ENCODE measurements at regions not wholly inside any gene's neighbourhood (a gene's known extent, or its start where the extent isn't known, plus 50 kb on each side); places are given as distances from the start of the nearest gene placed in this dataset.

DNA sequence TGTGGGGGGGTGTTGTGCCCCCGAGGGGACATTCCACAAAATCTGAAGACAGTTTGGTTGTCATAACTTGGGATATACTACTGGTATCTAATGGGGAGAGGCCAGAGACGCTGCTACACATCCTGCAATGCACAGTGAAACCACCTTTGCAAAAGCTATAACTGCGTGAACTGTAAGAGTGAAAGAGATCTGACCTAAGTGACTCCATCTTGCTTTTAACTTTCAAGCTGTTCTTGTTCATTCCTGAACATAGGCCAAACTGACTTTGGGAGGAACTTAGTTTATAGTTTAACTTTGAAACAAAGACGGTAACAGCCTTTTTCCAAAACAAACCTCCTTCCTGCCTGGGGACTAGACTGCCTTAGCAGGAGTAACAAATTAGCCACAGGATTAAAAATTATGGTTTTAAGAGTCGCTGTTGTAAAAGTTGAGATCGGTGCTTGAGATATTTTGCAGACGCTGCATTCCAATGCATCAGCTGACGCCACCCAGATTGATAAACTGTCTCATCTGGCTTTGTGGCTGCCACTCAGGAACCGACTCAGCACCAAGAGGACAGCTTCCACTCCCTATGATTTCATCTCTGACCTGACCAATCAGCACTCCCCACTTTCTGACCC, 70.9 kb downstream of the ATXN3L start (continued):
- TF ChIP-seq JAZF1 (CRISPR knock-in tag; IDR thresholded peaks at IDR 0.05) (no peak), SMAD4 (CRISPR knock-in tag; IDR thresholded peaks at IDR 0.05) (no peak)
- TF ChIP-seq, protein P1, sequence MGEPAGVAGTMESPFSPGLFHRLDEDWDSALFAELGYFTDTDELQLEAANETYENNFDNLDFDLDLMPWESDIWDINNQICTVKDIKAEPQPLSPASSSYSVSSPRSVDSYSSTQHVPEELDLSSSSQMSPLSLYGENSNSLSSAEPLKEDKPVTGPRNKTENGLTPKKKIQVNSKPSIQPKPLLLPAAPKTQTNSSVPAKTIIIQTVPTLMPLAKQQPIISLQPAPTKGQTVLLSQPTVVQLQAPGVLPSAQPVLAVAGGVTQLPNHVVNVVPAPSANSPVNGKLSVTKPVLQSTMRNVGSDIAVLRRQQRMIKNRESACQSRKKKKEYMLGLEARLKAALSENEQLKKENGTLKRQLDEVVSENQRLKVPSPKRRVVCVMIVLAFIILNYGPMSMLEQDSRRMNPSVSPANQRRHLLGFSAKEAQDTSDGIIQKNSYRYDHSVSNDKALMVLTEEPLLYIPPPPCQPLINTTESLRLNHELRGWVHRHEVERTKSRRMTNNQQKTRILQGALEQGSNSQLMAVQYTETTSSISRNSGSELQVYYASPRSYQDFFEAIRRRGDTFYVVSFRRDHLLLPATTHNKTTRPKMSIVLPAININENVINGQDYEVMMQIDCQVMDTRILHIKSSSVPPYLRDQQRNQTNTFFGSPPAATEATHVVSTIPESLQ (CRISPR knock-in tag; IDR thresholded peaks at IDR 0.05): no peak
- TF ChIP-seq, protein P2, sequence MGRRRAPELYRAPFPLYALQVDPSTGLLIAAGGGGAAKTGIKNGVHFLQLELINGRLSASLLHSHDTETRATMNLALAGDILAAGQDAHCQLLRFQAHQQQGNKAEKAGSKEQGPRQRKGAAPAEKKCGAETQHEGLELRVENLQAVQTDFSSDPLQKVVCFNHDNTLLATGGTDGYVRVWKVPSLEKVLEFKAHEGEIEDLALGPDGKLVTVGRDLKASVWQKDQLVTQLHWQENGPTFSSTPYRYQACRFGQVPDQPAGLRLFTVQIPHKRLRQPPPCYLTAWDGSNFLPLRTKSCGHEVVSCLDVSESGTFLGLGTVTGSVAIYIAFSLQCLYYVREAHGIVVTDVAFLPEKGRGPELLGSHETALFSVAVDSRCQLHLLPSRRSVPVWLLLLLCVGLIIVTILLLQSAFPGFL (CRISPR knock-in tag; IDR thresholded peaks at IDR 0.05; ENCODE audit: borderline replicate concordance): no peak
- TF ChIP-seq, protein P3, sequence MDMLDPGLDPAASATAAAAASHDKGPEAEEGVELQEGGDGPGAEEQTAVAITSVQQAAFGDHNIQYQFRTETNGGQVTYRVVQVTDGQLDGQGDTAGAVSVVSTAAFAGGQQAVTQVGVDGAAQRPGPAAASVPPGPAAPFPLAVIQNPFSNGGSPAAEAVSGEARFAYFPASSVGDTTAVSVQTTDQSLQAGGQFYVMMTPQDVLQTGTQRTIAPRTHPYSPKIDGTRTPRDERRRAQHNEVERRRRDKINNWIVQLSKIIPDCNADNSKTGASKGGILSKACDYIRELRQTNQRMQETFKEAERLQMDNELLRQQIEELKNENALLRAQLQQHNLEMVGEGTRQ (CRISPR knock-in tag; IDR thresholded peaks at IDR 0.05): no peak
- TF ChIP-seq, protein P4, sequence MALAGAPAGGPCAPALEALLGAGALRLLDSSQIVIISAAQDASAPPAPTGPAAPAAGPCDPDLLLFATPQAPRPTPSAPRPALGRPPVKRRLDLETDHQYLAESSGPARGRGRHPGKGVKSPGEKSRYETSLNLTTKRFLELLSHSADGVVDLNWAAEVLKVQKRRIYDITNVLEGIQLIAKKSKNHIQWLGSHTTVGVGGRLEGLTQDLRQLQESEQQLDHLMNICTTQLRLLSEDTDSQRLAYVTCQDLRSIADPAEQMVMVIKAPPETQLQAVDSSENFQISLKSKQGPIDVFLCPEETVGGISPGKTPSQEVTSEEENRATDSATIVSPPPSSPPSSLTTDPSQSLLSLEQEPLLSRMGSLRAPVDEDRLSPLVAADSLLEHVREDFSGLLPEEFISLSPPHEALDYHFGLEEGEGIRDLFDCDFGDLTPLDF (CRISPR knock-in tag; IDR thresholded peaks at IDR 0.05): no peak

DNA sequence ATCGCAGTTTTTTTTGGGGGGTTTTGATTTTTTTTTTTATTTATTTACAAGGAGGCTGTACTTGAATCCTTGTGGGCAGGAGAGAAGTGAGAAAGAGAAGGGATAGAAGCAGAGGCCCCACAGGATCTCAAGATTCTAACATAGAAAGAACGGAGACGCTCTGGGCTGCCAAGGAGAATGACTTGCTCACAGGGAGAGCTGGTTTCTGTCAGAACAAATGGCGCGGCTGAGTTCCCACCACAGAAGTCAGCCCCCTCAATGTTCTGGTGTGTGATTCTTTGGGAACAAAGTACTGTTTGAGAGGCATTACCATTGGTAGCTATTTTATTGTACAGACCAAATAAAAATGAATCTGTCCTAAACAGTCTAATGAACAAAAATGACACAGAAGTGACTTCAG, 80.6 kb downstream of the ATXN3L start:
- DNase-seq (ENCODE audit: low spot score): no peak
- Mint-ChIP-seq H3K27ac (no peak overlapping the region), H3K9me3 (no peaks in the 10 kb centered on the region), H3K4me3 (no peak overlapping the region), H3K27me3 (ENCODE audit: low read depth) (no peaks in the 10 kb centered on the region), H3K4me1 (peaks cover 18% of the 10 kb centered on the region), H3K36me3 (no peaks in the 10 kb centered on the region)
- CTCF ChIA-PET: no interaction called here
- ATAC-seq: no peak
- POLR2A ChIA-PET: no interaction called here
- TF ChIP-seq NR2C2 (CRISPR knock-in tag; IDR thresholded peaks at IDR 0.05) (no peak), SMAD4 (CRISPR knock-in tag; IDR thresholded peaks at IDR 0.05) (no peak), CREM (CRISPR knock-in tag; IDR thresholded peaks at IDR 0.05) (no peak), SOX15 (CRISPR knock-in tag; IDR thresholded peaks at IDR 0.05) (no peak), TP53 (CRISPR knock-in tag; IDR thresholded peaks at IDR 0.05) (no peak), JAZF1 (CRISPR knock-in tag; IDR thresholded peaks at IDR 0.05) (no peak), KAT7 (CRISPR knock-in tag; IDR thresholded peaks at IDR 0.05; ENCODE audit: borderline replicate concordance) (no peak), ATF1 (CRISPR knock-in tag; IDR thresholded peaks at IDR 0.05) (no peak), ZNF232 (CRISPR knock-in tag; IDR thresholded peaks at IDR 0.05) (no peak), ZNF396 (CRISPR knock-in tag; IDR thresholded peaks at IDR 0.05; ENCODE audit: borderline replicate concordance) (no peak), ETV6 (CRISPR knock-in tag; IDR thresholded peaks at IDR 0.05) (no peak)
- TF ChIP-seq, protein P5, sequence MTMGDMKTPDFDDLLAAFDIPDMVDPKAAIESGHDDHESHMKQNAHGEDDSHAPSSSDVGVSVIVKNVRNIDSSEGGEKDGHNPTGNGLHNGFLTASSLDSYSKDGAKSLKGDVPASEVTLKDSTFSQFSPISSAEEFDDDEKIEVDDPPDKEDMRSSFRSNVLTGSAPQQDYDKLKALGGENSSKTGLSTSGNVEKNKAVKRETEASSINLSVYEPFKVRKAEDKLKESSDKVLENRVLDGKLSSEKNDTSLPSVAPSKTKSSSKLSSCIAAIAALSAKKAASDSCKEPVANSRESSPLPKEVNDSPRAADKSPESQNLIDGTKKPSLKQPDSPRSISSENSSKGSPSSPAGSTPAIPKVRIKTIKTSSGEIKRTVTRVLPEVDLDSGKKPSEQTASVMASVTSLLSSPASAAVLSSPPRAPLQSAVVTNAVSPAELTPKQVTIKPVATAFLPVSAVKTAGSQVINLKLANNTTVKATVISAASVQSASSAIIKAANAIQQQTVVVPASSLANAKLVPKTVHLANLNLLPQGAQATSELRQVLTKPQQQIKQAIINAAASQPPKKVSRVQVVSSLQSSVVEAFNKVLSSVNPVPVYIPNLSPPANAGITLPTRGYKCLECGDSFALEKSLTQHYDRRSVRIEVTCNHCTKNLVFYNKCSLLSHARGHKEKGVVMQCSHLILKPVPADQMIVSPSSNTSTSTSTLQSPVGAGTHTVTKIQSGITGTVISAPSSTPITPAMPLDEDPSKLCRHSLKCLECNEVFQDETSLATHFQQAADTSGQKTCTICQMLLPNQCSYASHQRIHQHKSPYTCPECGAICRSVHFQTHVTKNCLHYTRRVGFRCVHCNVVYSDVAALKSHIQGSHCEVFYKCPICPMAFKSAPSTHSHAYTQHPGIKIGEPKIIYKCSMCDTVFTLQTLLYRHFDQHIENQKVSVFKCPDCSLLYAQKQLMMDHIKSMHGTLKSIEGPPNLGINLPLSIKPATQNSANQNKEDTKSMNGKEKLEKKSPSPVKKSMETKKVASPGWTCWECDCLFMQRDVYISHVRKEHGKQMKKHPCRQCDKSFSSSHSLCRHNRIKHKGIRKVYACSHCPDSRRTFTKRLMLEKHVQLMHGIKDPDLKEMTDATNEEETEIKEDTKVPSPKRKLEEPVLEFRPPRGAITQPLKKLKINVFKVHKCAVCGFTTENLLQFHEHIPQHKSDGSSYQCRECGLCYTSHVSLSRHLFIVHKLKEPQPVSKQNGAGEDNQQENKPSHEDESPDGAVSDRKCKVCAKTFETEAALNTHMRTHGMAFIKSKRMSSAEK (CRISPR knock-in tag; IDR thresholded peaks at IDR 0.05; ENCODE audit: borderline replicate concordance): no peak
- TF ChIP-seq, protein P6, sequence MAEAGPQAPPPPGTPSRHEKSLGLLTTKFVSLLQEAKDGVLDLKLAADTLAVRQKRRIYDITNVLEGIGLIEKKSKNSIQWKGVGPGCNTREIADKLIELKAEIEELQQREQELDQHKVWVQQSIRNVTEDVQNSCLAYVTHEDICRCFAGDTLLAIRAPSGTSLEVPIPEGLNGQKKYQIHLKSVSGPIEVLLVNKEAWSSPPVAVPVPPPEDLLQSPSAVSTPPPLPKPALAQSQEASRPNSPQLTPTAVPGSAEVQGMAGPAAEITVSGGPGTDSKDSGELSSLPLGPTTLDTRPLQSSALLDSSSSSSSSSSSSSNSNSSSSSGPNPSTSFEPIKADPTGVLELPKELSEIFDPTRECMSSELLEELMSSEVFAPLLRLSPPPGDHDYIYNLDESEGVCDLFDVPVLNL (CRISPR knock-in tag; IDR thresholded peaks at IDR 0.05; ENCODE audit: borderline replicate concordance, low read depth): no peak
- TF ChIP-seq, protein P2 (CRISPR knock-in tag; IDR thresholded peaks at IDR 0.05; ENCODE audit: borderline replicate concordance): no peak
- TF ChIP-seq, protein P7, sequence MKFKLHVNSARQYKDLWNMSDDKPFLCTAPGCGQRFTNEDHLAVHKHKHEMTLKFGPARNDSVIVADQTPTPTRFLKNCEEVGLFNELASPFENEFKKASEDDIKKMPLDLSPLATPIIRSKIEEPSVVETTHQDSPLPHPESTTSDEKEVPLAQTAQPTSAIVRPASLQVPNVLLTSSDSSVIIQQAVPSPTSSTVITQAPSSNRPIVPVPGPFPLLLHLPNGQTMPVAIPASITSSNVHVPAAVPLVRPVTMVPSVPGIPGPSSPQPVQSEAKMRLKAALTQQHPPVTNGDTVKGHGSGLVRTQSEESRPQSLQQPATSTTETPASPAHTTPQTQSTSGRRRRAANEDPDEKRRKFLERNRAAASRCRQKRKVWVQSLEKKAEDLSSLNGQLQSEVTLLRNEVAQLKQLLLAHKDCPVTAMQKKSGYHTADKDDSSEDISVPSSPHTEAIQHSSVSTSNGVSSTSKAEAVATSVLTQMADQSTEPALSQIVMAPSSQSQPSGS (CRISPR knock-in tag; IDR thresholded peaks at IDR 0.05; ENCODE audit: borderline replicate concordance, low read depth): no peak
- TF ChIP-seq, protein P8, sequence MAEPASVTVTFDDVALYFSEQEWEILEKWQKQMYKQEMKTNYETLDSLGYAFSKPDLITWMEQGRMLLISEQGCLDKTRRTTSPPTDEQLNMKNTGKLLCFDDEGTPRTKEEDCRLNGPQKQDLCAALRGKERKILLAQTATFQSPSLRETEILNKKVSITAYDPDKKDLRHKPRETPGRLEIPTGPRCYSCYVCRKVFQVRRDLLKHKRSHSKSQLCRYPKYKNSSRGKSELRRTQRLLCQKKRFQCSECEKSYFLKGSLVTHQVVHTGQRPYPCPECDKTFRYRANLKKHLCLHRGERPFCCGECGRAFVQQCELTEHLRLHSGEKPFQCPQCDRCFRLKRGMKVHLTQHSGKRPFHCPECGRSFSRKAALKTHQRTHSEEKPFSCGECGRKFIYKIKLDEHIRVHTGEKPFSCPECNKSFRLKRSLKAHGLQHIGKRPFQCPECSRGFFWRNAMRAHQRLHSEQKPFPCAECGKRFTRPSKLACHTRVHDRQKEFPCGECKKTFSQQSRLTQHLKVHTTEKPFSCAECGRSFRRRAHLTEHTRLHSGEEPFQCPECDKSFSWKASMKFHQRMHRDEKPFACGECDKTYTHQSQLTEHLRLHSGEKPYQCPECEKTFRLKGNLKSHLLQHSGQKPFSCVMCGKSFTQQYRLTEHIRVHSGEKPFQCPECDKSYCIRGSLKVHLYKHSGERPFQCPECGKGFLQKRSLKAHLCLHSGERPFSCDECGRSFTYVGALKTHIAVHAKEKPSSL (CRISPR knock-in tag; conservative IDR thresholded peaks at IDR 0.05): no peak

Measured in WTC11 (cell line).